Coronary artery (tissue), 2 donors: ENCODE measurements at regions not wholly inside any gene's neighbourhood (a gene's known extent, or its start where the extent isn't known, plus 50 kb on each side); places are given as distances from the start of the nearest gene placed in this dataset.

ENCODE experiments used
- DNase-seq: peaks from one replicate; pipeline ENCODE4 v3.0.0-alpha.2; 2017; ENCODE audit warnings: low spot score
- H3K27ac ChIP-seq, 2 donors: fragments of 200-600 bp; sonication (generic); one replicate each; pipeline ENCODE4 v1.5.1; 2016 to 2019
- H3K4me3 ChIP-seq: fragments of 200-600 bp; sonication (generic); 2 replicates; pipeline ENCODE4 v1.5.1; 2016; ENCODE audit warnings: mild to moderate bottlenecking, moderate library complexity
- CTCF ChIP-seq: fragments of 200-600 bp; sonication (generic); IDR thresholded peaks from one replicate; pipeline ENCODE4 v1.5.1; 2019; ENCODE audit warnings: antibody characterized with exemption

- no peak for TF ChIP-seq CTCF
- H3K27ac ChIP-seq: peak overlapping the region in 1 of 2 donors; percentile 51
- H3K4me3 ChIP-seq: no peak overlapping the region
- DNase-seq: no peak
These were observed 56.4 kb upstream of the SLC24A5 start for GRCh38 chr15:48064421-48064820.

GRCh38 chr15:48066456-48066855 is 54.3 kb upstream of the SLC24A5 start:
- DNase-seq: no peak
- no peak for TF ChIP-seq CTCF
- H3K4me3 ChIP-seq: no peak overlapping the region
- no peak overlapping the region for H3K27ac ChIP-seq
